ENCODE measurements at regions not wholly inside any gene's neighbourhood (a gene's known extent, or its start where the extent isn't known, plus 50 kb on each side); places are given as distances from the start of the nearest gene placed in this dataset.

DNA sequence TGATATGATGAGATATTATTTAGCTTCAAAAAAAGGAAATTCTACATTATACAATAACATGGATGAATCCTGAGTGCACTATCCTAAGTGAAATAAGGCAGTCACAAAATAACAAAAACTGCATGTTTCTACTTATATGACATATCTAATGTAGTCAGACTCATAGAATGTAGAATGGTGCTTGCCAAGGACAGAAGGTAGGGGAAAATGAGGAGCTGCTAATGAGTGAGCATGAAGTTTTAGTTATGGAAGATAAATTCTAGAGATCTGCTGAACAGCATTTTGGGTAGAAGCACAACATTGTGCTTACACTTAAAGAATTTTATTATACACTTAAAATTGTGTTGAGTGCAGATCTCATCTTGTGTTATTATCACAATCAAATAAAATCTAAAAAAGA is 812.4 kb downstream of the KCTD16 start:
- in situ Hi-C loops (cut with HindIII; ENCODE audit: low pct_unique_long_range_greater_than_20kb, low sequenced_read_pairs) (no loop called here), intact Hi-C loops (cut with micrococcal nuclease; ENCODE audit: unreplicated experiment) (no loop called here)
- BruUV-seq (replicated peaks) = no TSS peak
- Histone ChIP-seq H3K9me3 (ENCODE audit: control insufficient read depth, insufficient read depth, low read depth, low read length) (no peaks in the 10 kb centered on the region; the same call in 1 of the 2 replicates), H3K27me3 (ENCODE audit: control insufficient read depth, insufficient read depth, low read length) (no peaks in the 10 kb centered on the region), H3K27ac (ENCODE audit: low read length) (no peak overlapping the region), H3K4me1 (ENCODE audit: control insufficient read depth, insufficient read depth, low read length) (no peaks in the 10 kb centered on the region), H3K36me3 (ENCODE audit: control insufficient read depth, insufficient read depth, low read length) (no peaks in the 10 kb centered on the region), H3K4me3 (ENCODE audit: low read depth in 2 of 2, low read length in 2 of 2) (no peak overlapping the region)
- CTCF ChIA-PET = no interaction called here
- TF ChIP-seq, protein P1, sequence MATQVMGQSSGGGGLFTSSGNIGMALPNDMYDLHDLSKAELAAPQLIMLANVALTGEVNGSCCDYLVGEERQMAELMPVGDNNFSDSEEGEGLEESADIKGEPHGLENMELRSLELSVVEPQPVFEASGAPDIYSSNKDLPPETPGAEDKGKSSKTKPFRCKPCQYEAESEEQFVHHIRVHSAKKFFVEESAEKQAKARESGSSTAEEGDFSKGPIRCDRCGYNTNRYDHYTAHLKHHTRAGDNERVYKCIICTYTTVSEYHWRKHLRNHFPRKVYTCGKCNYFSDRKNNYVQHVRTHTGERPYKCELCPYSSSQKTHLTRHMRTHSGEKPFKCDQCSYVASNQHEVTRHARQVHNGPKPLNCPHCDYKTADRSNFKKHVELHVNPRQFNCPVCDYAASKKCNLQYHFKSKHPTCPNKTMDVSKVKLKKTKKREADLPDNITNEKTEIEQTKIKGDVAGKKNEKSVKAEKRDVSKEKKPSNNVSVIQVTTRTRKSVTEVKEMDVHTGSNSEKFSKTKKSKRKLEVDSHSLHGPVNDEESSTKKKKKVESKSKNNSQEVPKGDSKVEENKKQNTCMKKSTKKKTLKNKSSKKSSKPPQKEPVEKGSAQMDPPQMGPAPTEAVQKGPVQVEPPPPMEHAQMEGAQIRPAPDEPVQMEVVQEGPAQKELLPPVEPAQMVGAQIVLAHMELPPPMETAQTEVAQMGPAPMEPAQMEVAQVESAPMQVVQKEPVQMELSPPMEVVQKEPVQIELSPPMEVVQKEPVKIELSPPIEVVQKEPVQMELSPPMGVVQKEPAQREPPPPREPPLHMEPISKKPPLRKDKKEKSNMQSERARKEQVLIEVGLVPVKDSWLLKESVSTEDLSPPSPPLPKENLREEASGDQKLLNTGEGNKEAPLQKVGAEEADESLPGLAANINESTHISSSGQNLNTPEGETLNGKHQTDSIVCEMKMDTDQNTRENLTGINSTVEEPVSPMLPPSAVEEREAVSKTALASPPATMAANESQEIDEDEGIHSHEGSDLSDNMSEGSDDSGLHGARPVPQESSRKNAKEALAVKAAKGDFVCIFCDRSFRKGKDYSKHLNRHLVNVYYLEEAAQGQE (IDR thresholded peaks at IDR 0.05; ENCODE audit: insufficient read depth in 1 of 2, low read depth in 2 of 2, low read length in 1 of 2) = no peak
- TF ChIP-seq, protein P2, sequence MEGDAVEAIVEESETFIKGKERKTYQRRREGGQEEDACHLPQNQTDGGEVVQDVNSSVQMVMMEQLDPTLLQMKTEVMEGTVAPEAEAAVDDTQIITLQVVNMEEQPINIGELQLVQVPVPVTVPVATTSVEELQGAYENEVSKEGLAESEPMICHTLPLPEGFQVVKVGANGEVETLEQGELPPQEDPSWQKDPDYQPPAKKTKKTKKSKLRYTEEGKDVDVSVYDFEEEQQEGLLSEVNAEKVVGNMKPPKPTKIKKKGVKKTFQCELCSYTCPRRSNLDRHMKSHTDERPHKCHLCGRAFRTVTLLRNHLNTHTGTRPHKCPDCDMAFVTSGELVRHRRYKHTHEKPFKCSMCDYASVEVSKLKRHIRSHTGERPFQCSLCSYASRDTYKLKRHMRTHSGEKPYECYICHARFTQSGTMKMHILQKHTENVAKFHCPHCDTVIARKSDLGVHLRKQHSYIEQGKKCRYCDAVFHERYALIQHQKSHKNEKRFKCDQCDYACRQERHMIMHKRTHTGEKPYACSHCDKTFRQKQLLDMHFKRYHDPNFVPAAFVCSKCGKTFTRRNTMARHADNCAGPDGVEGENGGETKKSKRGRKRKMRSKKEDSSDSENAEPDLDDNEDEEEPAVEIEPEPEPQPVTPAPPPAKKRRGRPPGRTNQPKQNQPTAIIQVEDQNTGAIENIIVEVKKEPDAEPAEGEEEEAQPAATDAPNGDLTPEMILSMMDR (IDR thresholded peaks at IDR 0.05) = no peak
- TF ChIP-seq TCF7L2 (IDR thresholded peaks at IDR 0.05; ENCODE audit: low read depth, low read length) = no peak
- TF ChIP-seq POLR2AphosphoS5 (IDR thresholded peaks at IDR 0.05; ENCODE audit: low read depth, low read length) = no peak
- no peak for TF ChIP-seq SIN3A (IDR thresholded peaks at IDR 0.05; ENCODE audit: borderline replicate concordance, insufficient read depth, low read depth, low read length)
- POLR2A ChIA-PET = no interaction called here
- no peak for ATAC-seq
- no peak for DNase-seq (ENCODE audit: low read depth, low spot score)

DNA sequence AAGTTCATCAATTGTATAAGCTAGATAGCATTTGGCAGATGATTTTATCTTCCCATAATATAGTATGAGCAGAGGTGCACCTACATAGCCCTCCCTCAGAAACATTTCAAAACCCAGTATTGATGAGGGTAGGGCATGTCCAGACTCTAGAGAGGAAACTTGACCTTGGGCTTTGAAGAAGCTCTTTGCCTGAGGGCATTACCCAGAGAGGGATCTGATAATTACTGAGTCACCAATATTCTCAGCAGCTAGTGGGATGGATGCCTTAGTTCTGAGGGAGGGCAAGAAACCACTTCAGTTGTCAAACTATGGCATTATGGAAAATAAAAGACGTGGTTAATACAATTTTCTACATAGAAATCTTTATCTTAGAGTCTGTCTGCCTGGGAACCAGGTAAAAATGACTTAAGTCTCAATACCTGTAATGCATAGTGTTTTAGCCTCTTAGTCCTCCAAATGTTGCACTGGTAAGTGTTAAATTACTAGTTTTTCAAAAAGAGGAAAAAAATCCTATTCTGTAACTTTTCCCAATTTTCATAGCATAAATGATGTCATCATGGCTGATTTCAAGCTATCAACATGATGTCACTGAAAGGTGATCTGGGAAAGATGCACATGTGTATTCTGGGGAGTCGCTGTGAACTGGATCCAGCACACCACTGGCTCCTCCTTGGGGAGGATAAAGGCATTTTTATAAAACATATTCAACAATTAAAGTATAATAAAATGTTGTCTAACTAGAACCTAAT is 809.0 kb downstream of the KCTD16 start:
- Histone ChIP-seq H3K36me3 (ENCODE audit: control insufficient read depth, insufficient read depth, low read length) (no peaks in the 10 kb centered on the region), H3K27ac (ENCODE audit: low read length) (no peak overlapping the region), H3K4me1 (ENCODE audit: control insufficient read depth, insufficient read depth, low read length) (no peaks in the 10 kb centered on the region), H3K4me3 (ENCODE audit: low read depth in 2 of 2, low read length in 2 of 2) (no peak overlapping the region), H3K9me3 (ENCODE audit: control insufficient read depth, insufficient read depth, low read depth, low read length) (no peaks in the 10 kb centered on the region; the same call in 1 of the 2 replicates), H3K27me3 (ENCODE audit: control insufficient read depth, insufficient read depth, low read length) (no peaks in the 10 kb centered on the region)
- in situ Hi-C loops (cut with HindIII; ENCODE audit: low pct_unique_long_range_greater_than_20kb, low sequenced_read_pairs) = no loop called here
- ChIA-PET CTCF (no interaction called here), POLR2A (no interaction called here)
- DNase-seq (ENCODE audit: low read depth, low spot score) = no peak
- TF ChIP-seq, protein P1 (IDR thresholded peaks at IDR 0.05; ENCODE audit: insufficient read depth in 1 of 2, low read depth in 2 of 2, low read length in 1 of 2) = no peak
- TF ChIP-seq POLR2AphosphoS5 (IDR thresholded peaks at IDR 0.05; ENCODE audit: low read depth, low read length) (no peak), SIN3A (IDR thresholded peaks at IDR 0.05; ENCODE audit: borderline replicate concordance, insufficient read depth, low read depth, low read length) (no peak), TCF7L2 (IDR thresholded peaks at IDR 0.05; ENCODE audit: low read depth, low read length) (no peak)
- TF ChIP-seq, protein P2 (IDR thresholded peaks at IDR 0.05) = no peak
- intact Hi-C loops (cut with micrococcal nuclease; ENCODE audit: unreplicated experiment) = no loop called here
- BruUV-seq (replicated peaks) = no TSS peak
- no peak for ATAC-seq
